Activated B cell treated with CpG ODN at 0.5 μM for 24 hours (primary cell): ENCODE measurements at regions not wholly inside any gene's neighbourhood (a gene's known extent, or its start where the extent isn't known, plus 50 kb on each side); places are given as distances from the start of the nearest gene placed in this dataset.
A peak's percentile ranks its signal among the peaks of the same experiment; 100 is the strongest.

Experiments used
- ATAC-seq: fragments of 200-7000 bp; cut with Tn5 transposase; one replicate; pipeline ENCODE4 v1.10.0; 2021; ENCODE audit warnings: low read depth, mild to moderate bottlenecking, moderate library complexity
- CTCF ChIA-PET: fragments of 350-600 bp; sonication (Branson Sonifier 250); formaldehyde crosslinking; loops from one replicate; lab custom pipeline; 2021; ENCODE audit warnings: antibody characterized with exemption; lab: Charles Lee
- POLR2A ChIA-PET: fragments of 350-600 bp; sonication (Branson Sonifier 250); formaldehyde crosslinking; loops from one replicate; lab custom pipeline; 2021; ENCODE audit warnings: antibody characterized with exemption; lab: Charles Lee
- DNase-seq: peaks from one replicate; pipeline ENCODE4 v3.0.0; 2022
- H3K27ac Mint-ChIP-seq: one replicate; pipeline ENCODE4 v1.8.0; 2020; ENCODE audit warnings: mixed read lengths
- H3K27me3 Mint-ChIP-seq: one replicate; pipeline ENCODE4 v1.8.0; 2021; ENCODE audit warnings: mixed read lengths
- H3K36me3 Mint-ChIP-seq: one replicate; pipeline ENCODE4 v1.8.0; 2021; ENCODE audit warnings: low read depth, mixed read lengths
- H3K4me1 Mint-ChIP-seq: one replicate; pipeline ENCODE4 v1.8.0; 2021; ENCODE audit warnings: mixed read lengths
- H3K4me3 Mint-ChIP-seq: one replicate; pipeline ENCODE4 v1.8.0; 2020; ENCODE audit warnings: mild to moderate bottlenecking, mixed read lengths
- H3K9me3 Mint-ChIP-seq: one replicate; pipeline ENCODE4 v1.8.0; 2020; ENCODE audit warnings: mixed read lengths
- intact Hi-C: fragments of 100-400 bp; cut with micrococcal nuclease; formaldehyde crosslinking; loops from one replicate; pipeline ENCODE4 v1.15.1; 2024
- TF ChIP-seq, protein P1 (sequence below): fragments of 200-600 bp; IDR thresholded peaks from one replicate; pipeline ENCODE4 v1.8.0; 2022; ENCODE audit warnings: antibody characterized with exemption, mild to moderate bottlenecking

DNA sequence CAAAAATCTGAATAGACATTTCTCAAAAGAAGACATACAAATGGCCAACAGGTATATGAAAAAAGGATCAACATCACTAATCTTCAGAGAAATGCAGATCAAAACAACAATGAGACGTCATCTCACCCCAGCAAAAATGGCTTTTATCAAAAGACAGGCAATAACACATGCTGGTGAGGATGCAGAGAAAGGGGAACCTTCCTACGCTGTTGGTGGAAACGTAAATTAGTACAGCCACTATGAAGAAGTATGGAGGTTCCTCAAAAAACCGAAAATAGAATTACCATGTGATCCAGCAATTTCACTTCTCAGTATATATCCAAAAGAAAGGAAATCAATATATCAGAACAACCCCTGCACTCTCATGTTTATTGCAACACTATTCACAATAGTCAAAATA lies 65.1 kb upstream of the ATP1B1 start:
- H3K27ac Mint-ChIP-seq: no peak overlapping the region
- ChIA-PET POLR2A (no interaction called here), CTCF (no interaction called here)
- no peak for DNase-seq
- no peak for ATAC-seq
- TF ChIP-seq, protein P1, sequence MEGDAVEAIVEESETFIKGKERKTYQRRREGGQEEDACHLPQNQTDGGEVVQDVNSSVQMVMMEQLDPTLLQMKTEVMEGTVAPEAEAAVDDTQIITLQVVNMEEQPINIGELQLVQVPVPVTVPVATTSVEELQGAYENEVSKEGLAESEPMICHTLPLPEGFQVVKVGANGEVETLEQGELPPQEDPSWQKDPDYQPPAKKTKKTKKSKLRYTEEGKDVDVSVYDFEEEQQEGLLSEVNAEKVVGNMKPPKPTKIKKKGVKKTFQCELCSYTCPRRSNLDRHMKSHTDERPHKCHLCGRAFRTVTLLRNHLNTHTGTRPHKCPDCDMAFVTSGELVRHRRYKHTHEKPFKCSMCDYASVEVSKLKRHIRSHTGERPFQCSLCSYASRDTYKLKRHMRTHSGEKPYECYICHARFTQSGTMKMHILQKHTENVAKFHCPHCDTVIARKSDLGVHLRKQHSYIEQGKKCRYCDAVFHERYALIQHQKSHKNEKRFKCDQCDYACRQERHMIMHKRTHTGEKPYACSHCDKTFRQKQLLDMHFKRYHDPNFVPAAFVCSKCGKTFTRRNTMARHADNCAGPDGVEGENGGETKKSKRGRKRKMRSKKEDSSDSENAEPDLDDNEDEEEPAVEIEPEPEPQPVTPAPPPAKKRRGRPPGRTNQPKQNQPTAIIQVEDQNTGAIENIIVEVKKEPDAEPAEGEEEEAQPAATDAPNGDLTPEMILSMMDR: no peak
- intact Hi-C loops: no loop called here
- H3K4me3 Mint-ChIP-seq: no peak overlapping the region
- peaks cover 29% of the 10 kb centered on the region for H3K27me3 Mint-ChIP-seq
- peaks cover 12% of the 10 kb centered on the region for H3K9me3 Mint-ChIP-seq
- no peaks in the 10 kb centered on the region for H3K36me3 Mint-ChIP-seq
- peaks cover 24% of the 10 kb centered on the region for H3K4me1 Mint-ChIP-seq

- DNase-seq: no peak
- Mint-ChIP-seq H3K4me1 (peaks cover 24% of the 10 kb centered on the region), H3K36me3 (no peaks in the 10 kb centered on the region), H3K27ac (no peak overlapping the region), H3K27me3 (peaks cover 20% of the 10 kb centered on the region), H3K9me3 (peaks cover 2% of the 10 kb centered on the region), H3K4me3 (no peak overlapping the region)
- CTCF ChIA-PET: no interaction called here
- POLR2A ChIA-PET: no interaction called here
- TF ChIP-seq, protein P1: no peak
- ATAC-seq: no peak
- intact Hi-C loops: no loop called here
These were observed 64.1 kb upstream of the ATP1B1 start for GRCh38 chr1:169042377-169042776.

DNA sequence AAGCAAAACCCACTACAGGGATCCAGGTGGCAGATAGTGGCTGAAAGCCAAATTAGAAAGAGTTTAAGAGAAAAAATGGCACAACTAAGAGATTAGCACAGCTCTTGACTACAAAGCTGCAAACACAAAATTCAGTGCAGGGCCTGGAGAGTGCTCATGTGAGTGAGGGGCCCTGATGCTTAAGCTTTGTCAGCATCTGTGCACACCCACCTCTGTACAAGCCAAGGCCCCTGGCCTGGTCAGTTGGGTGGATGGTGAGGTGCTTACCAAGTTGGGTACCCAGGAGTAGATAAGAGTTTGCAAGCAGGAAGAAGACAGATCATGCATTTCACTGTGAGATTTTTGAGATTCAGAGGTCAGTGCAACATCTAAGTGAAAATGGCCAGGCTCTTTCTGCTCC lies 62.7 kb upstream of the ATP1B1 start:
- no peaks in the 10 kb centered on the region for H3K36me3 Mint-ChIP-seq
- ATAC-seq (no peak), DNase-seq (no peak)
- TF ChIP-seq, protein P1: no peak
- no peak overlapping the region for H3K27ac Mint-ChIP-seq
- CTCF ChIA-PET: no interaction called here
- intact Hi-C loops: no loop called here
- no peak overlapping the region for H3K4me3 Mint-ChIP-seq
- H3K4me1 Mint-ChIP-seq: peaks cover 24% of the 10 kb centered on the region
- H3K9me3 Mint-ChIP-seq: no peaks in the 10 kb centered on the region
- POLR2A ChIA-PET: interaction anchor here (0.6 kb wide), 1 partner anchor 101 kb away, joined by 3 read pairs; no protein-coding TSS in a partner anchor
- peaks cover 15% of the 10 kb centered on the region for H3K27me3 Mint-ChIP-seq

GRCh38 chr1:169044296-169044695 lies 62.2 kb upstream of the ATP1B1 start:
- Mint-ChIP-seq H3K9me3 (no peaks in the 10 kb centered on the region), H3K4me1 (peaks cover 24% of the 10 kb centered on the region), H3K27me3 (peaks cover 13% of the 10 kb centered on the region), H3K4me3 (no peak overlapping the region), H3K27ac (no peak overlapping the region), H3K36me3 (no peaks in the 10 kb centered on the region)
- no peak for ATAC-seq
- no peak for DNase-seq
- POLR2A ChIA-PET: interaction anchor here (0.6 kb wide), 1 partner anchor 101 kb away, joined by 3 read pairs; no protein-coding TSS in a partner anchor
- CTCF ChIA-PET: no interaction called here
- TF ChIP-seq, protein P1: no peak
- intact Hi-C loops: no loop called here

- intact Hi-C loops: no loop called here
- POLR2A ChIA-PET: no interaction called here
- CTCF ChIA-PET: no interaction called here
These were observed 61.5 kb upstream of the ATP1B1 start for GRCh38 chr1:169044971-169045370.

More at GRCh38 chr1:169044971-169045370, 61.5 kb upstream of the ATP1B1 start:
- Mint-ChIP-seq H3K9me3 (no peaks in the 10 kb centered on the region), H3K4me1 (peaks cover 24% of the 10 kb centered on the region), H3K27ac (no peak overlapping the region), H3K36me3 (no peaks in the 10 kb centered on the region), H3K4me3 (no peak overlapping the region), H3K27me3 (peaks cover 10% of the 10 kb centered on the region)
- no peak for DNase-seq
- TF ChIP-seq, protein P1: no peak
- ATAC-seq: peak; percentile 57
